OCI-LY7 (cell line): ENCODE measurements at regions not wholly inside any gene's neighbourhood (a gene's known extent, or its start where the extent isn't known, plus 50 kb on each side); places are given as distances from the start of the nearest gene placed in this dataset.

Experiments
- CTCF ChIP-seq: fragments of 200-600 bp; sonication (generic); conservative IDR thresholded peaks from 2 replicates; pipeline ENCODE4 v1.5.1; 2014; ENCODE audit warnings: mild to moderate bottlenecking, antibody characterized with exemption, low read length, moderate library complexity, mixed read lengths
- EZH2phosphoT487 ChIP-seq: fragments of 200-600 bp; sonication (generic); IDR thresholded peaks from 2 replicates; pipeline ENCODE4 v1.6.1; 2018; ENCODE audit warnings: low read depth, borderline replicate concordance, mild to moderate bottlenecking, mixed run types, antibody characterized with exemption, low read length, moderate library complexity, mixed read lengths

GRCh38 chr14:65810322-65810721 is 397.8 kb downstream of the FUT8 start:
- no peak for TF ChIP-seq CTCF
- no peak for TF ChIP-seq EZH2phosphoT487
